NCI-H774 (cell line): ENCODE measurements at regions not wholly inside any gene's neighbourhood (a gene's known extent, or its start where the extent isn't known, plus 50 kb on each side); places are given as distances from the start of the nearest gene placed in this dataset.
"Not testable (repeated sequence)": the region's sequence is repeated elsewhere in the genome, so short reads cannot be mapped to it uniquely, and the experiment has no call there.

Source experiments
- DNase-seq: peaks from one replicate; lab custom pipeline; 2025; lab: John Stamatoyannopoulos, UW

DNA sequence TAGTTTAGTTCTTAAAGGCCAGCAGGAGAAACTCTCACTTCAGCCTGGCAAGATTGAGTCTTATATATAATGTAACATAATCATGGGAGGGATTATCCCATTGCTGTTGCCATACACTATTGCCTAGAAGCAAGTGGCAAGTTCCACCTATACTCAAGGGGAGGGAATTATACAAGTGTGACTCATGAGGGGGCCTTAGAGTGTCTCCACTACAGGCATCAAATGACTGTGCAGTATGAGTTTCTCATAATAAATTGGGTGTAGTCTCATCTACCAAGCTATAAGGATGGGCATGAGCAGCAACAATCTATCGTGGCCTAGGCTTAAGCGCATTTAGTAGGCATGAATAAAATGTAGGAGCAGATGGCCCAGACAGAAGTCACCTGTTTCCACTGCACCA is 89.1 kb upstream of the C1GALT1C1 start:
- DNase-seq, result no peak

DNA sequence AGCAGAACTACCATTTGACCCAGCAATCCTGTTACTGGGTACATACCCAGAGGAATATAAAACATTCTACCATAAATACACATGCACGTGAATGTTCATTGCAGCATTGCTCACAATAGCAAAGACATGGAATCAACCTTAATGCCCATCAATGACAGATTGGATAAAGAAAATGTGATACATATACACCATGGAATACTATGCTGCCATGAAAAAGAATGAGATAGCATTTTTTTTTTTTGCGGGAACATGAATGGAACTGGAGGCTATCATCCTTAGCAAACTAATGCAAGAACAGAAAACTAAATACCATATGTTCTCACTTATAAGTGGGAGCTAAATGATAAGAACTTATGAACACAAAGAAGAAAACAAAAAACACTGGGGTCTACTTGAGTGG is 72.5 kb upstream of the C1GALT1C1 start:
- not testable (repeated sequence) for DNase-seq

DNA sequence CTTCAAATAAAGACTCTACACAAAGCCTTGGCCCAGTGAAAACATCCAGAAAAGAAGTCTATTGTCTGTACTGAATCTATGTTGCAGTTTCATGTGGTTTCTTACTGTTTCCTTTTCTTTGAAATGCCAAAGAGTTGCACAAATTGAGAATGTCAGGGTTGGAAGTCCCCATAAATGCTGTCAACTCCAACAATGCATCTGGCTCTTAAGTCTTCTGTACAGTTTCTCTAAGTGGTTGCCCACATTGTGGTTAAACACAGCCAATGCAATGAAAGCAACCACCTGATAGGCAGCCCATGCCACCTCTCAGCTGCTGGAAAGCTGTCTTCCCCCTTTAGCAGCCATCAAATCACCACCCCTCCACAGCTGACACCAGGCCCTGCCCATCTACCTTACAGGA is 67.2 kb upstream of the C1GALT1C1 start:
- no peak for DNase-seq

DNA sequence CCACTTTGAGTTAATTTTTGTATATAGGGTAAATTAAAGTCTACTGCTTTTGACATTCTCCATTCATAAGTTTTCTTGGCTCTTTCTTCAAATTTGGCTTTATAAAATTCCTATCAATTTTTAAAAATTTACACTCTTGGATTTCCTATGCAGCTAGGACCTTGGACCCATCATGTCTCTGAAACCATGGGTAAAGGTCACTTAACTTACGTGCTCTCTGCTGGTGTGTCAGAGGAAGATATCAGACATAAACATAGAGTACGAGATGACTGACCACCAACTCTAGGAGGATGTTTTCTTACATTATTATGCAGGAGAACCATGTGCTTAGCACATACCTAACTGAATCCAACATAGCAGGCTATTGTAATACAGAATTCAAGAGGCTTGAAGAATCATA is 62.5 kb upstream of the C1GALT1C1 start:
- DNase-seq, result no peak

DNA sequence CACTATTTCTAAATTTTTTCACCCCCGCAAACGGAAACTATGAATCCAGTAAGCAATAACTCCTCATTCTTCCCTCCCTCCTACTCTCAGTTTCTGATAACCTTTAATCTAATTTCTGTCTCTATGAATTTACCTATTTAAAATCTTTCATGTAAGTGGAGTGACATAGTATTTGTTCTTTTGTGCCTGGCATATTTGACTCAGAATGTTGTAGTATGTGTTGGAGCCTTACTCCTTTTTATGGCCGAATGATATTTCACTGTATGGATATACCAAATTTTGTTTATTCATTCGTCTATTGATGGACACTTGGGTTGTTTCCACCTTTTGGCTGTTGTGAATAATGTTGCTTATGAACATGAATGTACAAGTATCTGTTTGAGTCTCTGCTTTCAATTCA is 61.1 kb upstream of the C1GALT1C1 start:
- no peak for DNase-seq

DNA sequence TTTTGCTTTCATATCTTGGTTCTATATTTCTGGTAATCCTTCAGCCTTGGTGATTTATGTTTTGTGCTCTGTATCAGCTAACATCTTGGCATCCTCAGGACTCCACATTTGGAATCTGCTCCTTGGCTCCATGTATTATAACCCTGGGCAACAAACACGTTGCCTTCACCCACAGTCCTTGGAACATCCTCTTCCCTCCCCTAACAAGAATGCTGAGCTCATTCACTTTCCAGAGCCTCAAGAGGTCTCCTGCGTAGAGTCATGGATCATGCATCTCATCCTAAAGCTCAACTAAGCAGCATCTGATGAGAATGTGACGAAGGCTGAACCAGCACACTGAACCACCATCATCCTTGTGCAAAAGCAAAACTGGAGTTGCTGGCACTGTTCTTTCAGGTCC is 60.5 kb upstream of the C1GALT1C1 start:
- no peak for DNase-seq

DNA sequence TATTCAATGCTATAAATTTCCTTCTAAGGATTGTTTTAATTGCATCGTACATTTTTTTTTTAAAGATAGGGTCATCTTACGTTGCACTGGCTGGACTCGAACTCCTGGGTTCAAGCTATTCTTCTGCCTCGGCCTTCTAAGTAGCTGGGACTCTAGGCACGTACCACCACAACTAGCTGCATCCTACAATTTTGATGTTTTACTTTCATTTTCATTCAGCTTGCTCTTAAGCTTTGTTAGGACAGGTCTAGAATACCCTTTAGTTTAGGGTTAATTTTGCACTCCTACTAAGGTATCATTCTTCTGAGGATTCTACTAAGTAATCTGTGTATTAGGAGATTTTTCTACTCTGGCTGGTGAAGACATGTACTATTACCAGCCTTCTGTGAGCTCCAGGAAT is 50.2 kb upstream of the C1GALT1C1 start:
- no peak for DNase-seq
